ENCODE measurements at regions not wholly inside any gene's neighbourhood (a gene's known extent, or its start where the extent isn't known, plus 50 kb on each side); places are given as distances from the start of the nearest gene placed in this dataset.

- TF ChIP-seq CTCF (IDR thresholded peaks at IDR 0.05) (no peak), POLR2A (IDR thresholded peaks at IDR 0.05) (no peak)
Measured at GRCh38 chr4:169915545-169915944, 110.7 kb downstream of the MFAP3L start.
